HG03521 (cell line): ENCODE measurements at regions not wholly inside any gene's neighbourhood (a gene's known extent, or its start where the extent isn't known, plus 50 kb on each side); places are given as distances from the start of the nearest gene placed in this dataset.
"Not testable (repeated sequence)": the region's sequence is repeated elsewhere in the genome, so short reads cannot be mapped to it uniquely, and the experiment has no call there.

ENCODE experiments used
- ATAC-seq: cut with Tn5 transposase; IDR thresholded peaks from one replicate; pipeline ENCODE4 v1.9.1; 2021; ENCODE audit warnings: mild to moderate bottlenecking, moderate library complexity; ENCODE audit not compliant: unreplicated experiment

- no peak for ATAC-seq
Measured at GRCh38 chr1:70812442-70813109, 235.0 kb downstream of the PTGER3 start.

GRCh38 chr1:70818401-70818800 is 229.2 kb downstream of the PTGER3 start:
- no peak for ATAC-seq

- ATAC-seq = no peak
Measured at GRCh38 chr1:70819231-70819630, 228.4 kb downstream of the PTGER3 start.

- no peak for ATAC-seq
Measured at GRCh38 chr1:70819785-70820184, 227.8 kb downstream of the PTGER3 start.

GRCh38 chr1:70820396-70820795 is 227.2 kb downstream of the PTGER3 start:
- ATAC-seq = no peak

GRCh38 chr1:70820995-70821394 is 226.6 kb downstream of the PTGER3 start:
- ATAC-seq = no peak

GRCh38 chr1:70826428-70826827 is 221.2 kb downstream of the PTGER3 start:
- no peak for ATAC-seq

- ATAC-seq = no peak
Measured at GRCh38 chr1:70827030-70827429, 220.6 kb downstream of the PTGER3 start.

GRCh38 chr1:70828177-70828576 is 219.4 kb downstream of the PTGER3 start:
- no peak for ATAC-seq

- ATAC-seq = not testable (repeated sequence)
Measured at GRCh38 chr1:70834365-70834764, 213.3 kb downstream of the PTGER3 start.

- no peak for ATAC-seq
Measured at GRCh38 chr1:70836456-70836855, 211.2 kb downstream of the PTGER3 start.

GRCh38 chr1:70840260-70840953 is 207.2 kb downstream of the PTGER3 start:
- ATAC-seq = no peak

- ATAC-seq = no peak
Measured at GRCh38 chr1:70842562-70842961, 205.1 kb downstream of the PTGER3 start.

GRCh38 chr1:70843452-70843851 is 204.2 kb downstream of the PTGER3 start:
- ATAC-seq = no peak

- no peak for ATAC-seq
Measured at GRCh38 chr1:70847013-70847412, 200.6 kb downstream of the PTGER3 start.

GRCh38 chr1:70855203-70855602 is 192.4 kb downstream of the PTGER3 start:
- no peak for ATAC-seq

- no peak for ATAC-seq
Measured at GRCh38 chr1:70856201-70856600, 191.4 kb downstream of the PTGER3 start.

GRCh38 chr1:70863239-70863638 is 184.4 kb downstream of the PTGER3 start:
- ATAC-seq = no peak

GRCh38 chr1:70864302-70864701 is 183.3 kb downstream of the PTGER3 start:
- ATAC-seq = no peak

- ATAC-seq = no peak
Measured at GRCh38 chr1:70866542-70867264, 180.9 kb downstream of the PTGER3 start.

GRCh38 chr1:70871790-70872189 is 175.8 kb downstream of the PTGER3 start:
- no peak for ATAC-seq

- no peak for ATAC-seq
Measured at GRCh38 chr1:70874063-70874462, 173.6 kb downstream of the PTGER3 start.
